PC-9 (cell line): ENCODE measurements at regions not wholly inside any gene's neighbourhood (a gene's known extent, or its start where the extent isn't known, plus 50 kb on each side); places are given as distances from the start of the nearest gene placed in this dataset.

Experiments
- CTCF ChIP-seq: fragments of 200-600 bp; sonication (generic); conservative IDR thresholded peaks from 2 replicates; pipeline ENCODE4 v1.6.1; 2017; ENCODE audit warnings: mixed run types, antibody characterized with exemption, mild to moderate bottlenecking, moderate library complexity
- EZH2 ChIP-seq: fragments of 200-600 bp; sonication (generic); IDR thresholded peaks from 2 replicates; pipeline ENCODE4 v1.8.0; 2017; ENCODE audit warnings: antibody characterized with exemption, low read depth

GRCh38 chr6:101070044-101070608, 189.0 kb upstream of the ASCC3 start:
- TF ChIP-seq CTCF = no peak
- no peak for TF ChIP-seq EZH2
